Heart left ventricle (tissue), 16 donors: ENCODE measurements at regions not wholly inside any gene's neighbourhood (a gene's known extent, or its start where the extent isn't known, plus 50 kb on each side); places are given as distances from the start of the nearest gene placed in this dataset.

Source experiments
- ATAC-seq, 4 donors: fragments of 200-7000 bp; cut with Tn5 transposase; one replicate each; pipeline ENCODE4 v1.9.1; 2020 to 2022; ENCODE audit warnings: moderate library complexity in 4 of 4, mild to moderate bottlenecking in 3 of 4, moderate number of reproducible peaks in 1 of 4
- DNase-seq, 5 donors: peaks; one replicate each; pipeline ENCODE4 v3.0.0-alpha.2; 2020
- H3K27ac ChIP-seq, 12 donors: fragments of 200-600 bp; sonication (generic) in 4 of 12; one replicate each; pipeline versions ENCODE4 v1.5.0 to v1.8.0; 2016 to 2022; ENCODE audit warnings: mild to moderate bottlenecking in 2 of 12
- H3K27me3 ChIP-seq, 9 donors: fragments of 200-600 bp; sonication (generic) in 2 of 9; one replicate each; pipeline versions ENCODE4 v1.5.1 to v1.8.0; 2016 to 2022; ENCODE audit warnings: mild to moderate bottlenecking in 3 of 9
- H3K36me3 ChIP-seq, 9 donors: fragments of 200-600 bp; sonication (generic) in 2 of 9; one replicate each; pipeline versions ENCODE4 v1.5.0 to v1.8.0; 2018 to 2022; ENCODE audit warnings: mild to moderate bottlenecking in 2 of 9
- H3K4me1 ChIP-seq, 12 donors: fragments of 200-600 bp; sonication (generic) in 4 of 12; one replicate each; pipeline versions ENCODE4 v1.5.0 to v1.8.0; 2016 to 2022; ENCODE audit warnings: mild to moderate bottlenecking in 3 of 12
- H3K4me3 ChIP-seq, 12 donors: fragments of 200-600 bp; sonication (generic) in 4 of 12; one replicate each; pipeline versions ENCODE4 v1.5.0 to v1.8.0; 2017 to 2022; ENCODE audit warnings: mild to moderate bottlenecking in 9 of 12, moderate library complexity in 4 of 12
- H3K9me3 ChIP-seq, 12 donors: fragments of 200-600 bp; sonication (generic) in 4 of 12; one replicate each; pipeline versions ENCODE4 v1.5.0 to v1.8.0; 2016 to 2022; ENCODE audit warnings: mild to moderate bottlenecking in 1 of 12
- CTCF ChIP-seq, 12 donors: fragments of 200-600 bp; sonication (generic) in 4 of 12; IDR thresholded peaks; one replicate each; pipeline versions ENCODE4 v1.5.0 to v1.8.0; 2018 to 2022; ENCODE audit warnings: antibody characterized with exemption in 12 of 12, mild to moderate bottlenecking in 5 of 12
- POLR2A ChIP-seq, 2 donors: fragments of 450-650 bp; IDR thresholded peaks; one replicate each; pipeline ENCODE4 v1.6.1; 2017; ENCODE audit warnings: antibody characterized with exemption in 2 of 2, mild to moderate bottlenecking in 2 of 2, moderate library complexity in 2 of 2
- WGBS, 4 donors: extraction: QIAGEN DNeasy Blood & Tissue Kit in 2 of 4; methylation state at CpG; one replicate each; pipeline versions ENCODE4 v1.1.5 to v1.1.7; 2013 to 2018; 5-methylcytosine and 5-hydroxymethylcytosine counted together
- intact Hi-C, 10 donors: fragments of 100-400 bp; cut with DNase I; formaldehyde crosslinking; loops; one replicate each; pipeline versions ENCODE4 v1.11.1 to v1.14.2; 2022
- donor health status: ischemic (EF 13 %, LVEDD 7.1; RV severe dilation, severe dysfunction).
- donor health status: healthy with polysubstance abuse.
- donor health status: DM: no; HTN: yes; CAD: no.
- donor health status: DM: no; HTN: no; CAD: no.
- donor health status: ischemic (EF 25% LVEDD 6.9; RV normal size, moderate dysfunction).
- donor health status: ischemic (EF 25% LVEDD 5.7; RV mildly dilated, moderate dysfunction).
- donor health status: healthy.
- donor health status: DM: yes; HTN: yes; CAD: no.
- donor health status: ischemic (EF 35%, LVEDD 5.7; RV mildly dilated, moderate dysfunction).
- donor health status: nonischemic (EF 11% LVEDD 7.7; RV severe dilation, severe dysfunction).
- donor health status: DM: yes; HTN: yes; CAD: no.
- donor health status: PGD.
- donor health status: ischemic (EF 29% LVEDD 5.4; RV normal size, mild dysfunction).
- donor health status: nonischemic (EF 23%, LVEDD 6.1; RV moderate dilation, normal function).

GRCh38 chr3:70120357-70120966 lies 120.9 kb downstream of the SAMMSON start:
- DNase-seq, result peak in 4 of 5 donors; percentile 23 to 59 (median 35)
- H3K36me3 ChIP-seq, result no peaks in the 10 kb centered on the region
- no peak for ATAC-seq
- WGBS, 4 donors, result 88 to 91% (median 89%) methylated on average over 11 of the region's 11 CpGs
- no peak overlapping the region for H3K4me3 ChIP-seq
- TF ChIP-seq POLR2A (IDR thresholded peaks at IDR 0.05) (no peak), CTCF (IDR thresholded peaks at IDR 0.05) (peak in 11 of 12 donors; percentile 15 to 58 (median 27))
- no peaks in the 10 kb centered on the region for H3K4me1 ChIP-seq
- intact Hi-C loops, result no loop called here
- no peaks in the 10 kb centered on the region for H3K27me3 ChIP-seq
- no peak overlapping the region for H3K27ac ChIP-seq
- no peaks in the 10 kb centered on the region for H3K9me3 ChIP-seq

- DNase-seq (no peak), ATAC-seq (no peak)
- Histone ChIP-seq H3K27me3 (no peaks in the 10 kb centered on the region), H3K4me1 (no peaks in the 10 kb centered on the region), H3K27ac (no peak overlapping the region), H3K4me3 (no peak overlapping the region), H3K9me3 (no peaks in the 10 kb centered on the region), H3K36me3 (no peaks in the 10 kb centered on the region)
- 85 to 95% (median 90%) methylated on average over 1 of the region's 1 CpG for WGBS, 4 donors
- TF ChIP-seq POLR2A (IDR thresholded peaks at IDR 0.05) (no peak), CTCF (IDR thresholded peaks at IDR 0.05) (no peak)
- intact Hi-C loops, result no loop called here
These were observed 127.7 kb downstream of the SAMMSON start for GRCh38 chr3:70127192-70127591.

GRCh38 chr3:70137366-70137765 lies 137.8 kb downstream of the SAMMSON start:
- WGBS, 4 donors, result 57 to 62% (median 58%) methylated on average over 2 of the region's 2 CpGs
- ATAC-seq, result no peak
- Histone ChIP-seq H3K36me3 (no peaks in the 10 kb centered on the region), H3K27ac (no peak overlapping the region), H3K4me1 (no peaks in the 10 kb centered on the region), H3K9me3 (no peaks in the 10 kb centered on the region), H3K27me3 (no peaks in the 10 kb centered on the region), H3K4me3 (no peak overlapping the region)
- TF ChIP-seq POLR2A (IDR thresholded peaks at IDR 0.05) (no peak), CTCF (IDR thresholded peaks at IDR 0.05) (no peak)
- intact Hi-C loops, result no loop called here
- no peak for DNase-seq

GRCh38 chr3:70138606-70139005 lies 139.1 kb downstream of the SAMMSON start:
- H3K27me3 ChIP-seq, result no peaks in the 10 kb centered on the region
- TF ChIP-seq CTCF (IDR thresholded peaks at IDR 0.05) (no peak), POLR2A (IDR thresholded peaks at IDR 0.05) (no peak)
- ATAC-seq (no peak), DNase-seq (no peak)
- intact Hi-C loops, result no loop called here
- WGBS, 4 donors, result 43 to 95% (median 48%) methylated on average over 1 of the region's 1 CpG
- H3K36me3 ChIP-seq, result no peaks in the 10 kb centered on the region
- no peak overlapping the region for H3K27ac ChIP-seq
- no peak overlapping the region for H3K4me3 ChIP-seq
- H3K9me3 ChIP-seq, result no peaks in the 10 kb centered on the region
- no peaks in the 10 kb centered on the region for H3K4me1 ChIP-seq
